K562 (cell line): ENCODE measurements at regions not wholly inside any gene's neighbourhood (a gene's known extent, or its start where the extent isn't known, plus 50 kb on each side); places are given as distances from the start of the nearest gene placed in this dataset.

Source experiments
- ATAC-seq: fragments of 200-7000 bp; cut with Tn5 transposase; 3 replicates; pipeline ENCODE4 v1.9.1; 2020; ENCODE audit warnings: moderate library complexity
- BruUV-seq: library from RNA; stranded (reverse); fragments of 400-500 nt; replicated peaks from 2 replicates; lab custom pipeline; 2021; lab: Mats Ljungman, UMichigan
- CTCF ChIA-PET: fragments of 300-600 bp; formaldehyde crosslinking; extraction: SDS; loops from one replicate; lab custom pipeline; 2021; ENCODE audit warnings: low intra/inter-chr PET ratio; lab: Yijun Ruan, JAX
- POLR2A ChIA-PET: fragments of 300-600, 350-650 bp; sonication (Branson Sonifier 250); formaldehyde crosslinking; extraction: SDS; loops from one replicate; lab custom pipeline; 2021; ENCODE audit warnings: antibody characterized with exemption, inconsistent platforms; lab: Yijun Ruan, JAX
- DNase-seq, 4 experiments: peaks; one replicate each; pipeline versions ENCODE4 v3.0.0 to v3.0.0-alpha.2; 2011 to 2018; ENCODE audit warnings: low spot score in 3 of 4, mixed read lengths in 3 of 4; ENCODE audit errors: extremely low read depth in 1 of 4
- FAIRE-seq: peaks from 2 replicates; lab custom pipeline; 2011; peaks lifted over from hg19 to GRCh38; lab: Jason Lieb, UNC
- H2AFZ ChIP-seq: 2 replicates; pipeline ENCODE4 v1.6.0; 2011; ENCODE audit warnings: low read depth, low read length, control low read depth, inconsistent platforms
- H3K27ac ChIP-seq: fragments of 200-600 bp; 3 replicates; pipeline ENCODE4 v1.8.0; 2011; ENCODE audit warnings: low read depth, mild to moderate bottlenecking, control low read depth, inconsistent platforms, low read length, moderate library complexity, mixed read lengths; ENCODE audit errors: extremely low read depth
- H3K27me3 ChIP-seq, 2 experiments: fragments of 300-600 bp in 1 of 2; 2 replicates in 1 of 2; 3 replicates in 1 of 2; pipeline versions ENCODE4 v1.6.0 to v1.8.0; 2011; ENCODE audit warnings: inconsistent platforms in 2 of 2, low read length in 2 of 2, mild to moderate bottlenecking in 1 of 2, mixed read lengths in 1 of 2, moderate library complexity in 1 of 2; ENCODE audit not compliant: control insufficient read depth in 2 of 2, insufficient read depth in 2 of 2
- H3K36me3 ChIP-seq: fragments of 300-600 bp; 3 replicates; pipeline ENCODE4 v1.8.0; 2011; ENCODE audit warnings: mild to moderate bottlenecking, low read length, inconsistent platforms; ENCODE audit not compliant: control insufficient read depth, insufficient read depth
- H3K4me1 ChIP-seq, 2 experiments: fragments of 200-600 bp in 1 of 2; replicated peaks in 1 of 2; 2 replicates in 1 of 2; 3 replicates in 1 of 2; pipeline versions ENCODE4 v1.5.1 to v1.8.0; 2011; ENCODE audit warnings: inconsistent platforms in 2 of 2, low read length in 2 of 2, mild to moderate bottlenecking in 1 of 2, mixed read lengths in 1 of 2, moderate library complexity in 1 of 2; ENCODE audit not compliant: control insufficient read depth in 2 of 2, insufficient read depth in 2 of 2
- H3K4me2 ChIP-seq: 2 replicates; pipeline ENCODE4 v1.6.1; 2011; ENCODE audit warnings: low read length, control low read depth, inconsistent platforms, mixed read lengths; ENCODE audit not compliant: insufficient read depth
- H3K4me3 ChIP-seq: fragments of 200-600 bp; sonication (generic), shearing (Covaris generic); 2 replicates; pipeline ENCODE4 v1.5.1; 2016; ENCODE audit warnings: control low read depth, inconsistent platforms
- H3K79me2 ChIP-seq: fragments of 200-600 bp; 3 replicates; pipeline ENCODE4 v1.8.0; 2011; ENCODE audit warnings: low read length, inconsistent platforms; ENCODE audit not compliant: control insufficient read depth, insufficient read depth
- H3K9ac ChIP-seq, 2 experiments: 2 replicates each; pipeline versions ENCODE4 v1.6.0 to v1.6.1; 2011; ENCODE audit warnings: low read depth in 2 of 2, low read length in 2 of 2, control low read depth in 1 of 2, inconsistent platforms in 1 of 2, mild to moderate bottlenecking in 1 of 2, mixed read lengths in 1 of 2; ENCODE audit not compliant: insufficient read depth in 1 of 2
- H3K9me1 ChIP-seq: one replicate; pipeline ENCODE4 v1.6.0; 2011; ENCODE audit warnings: inconsistent platforms, mild to moderate bottlenecking, low read length, moderate library complexity; ENCODE audit not compliant: control insufficient read depth, insufficient read depth
- H3K9me3 ChIP-seq: replicated peaks from 2 replicates; pipeline ENCODE4 v1.5.1; 2011; ENCODE audit warnings: low read depth, low read length, inconsistent platforms; ENCODE audit not compliant: control insufficient read depth, insufficient read depth
- H4K20me1 ChIP-seq: replicated peaks from 2 replicates; pipeline ENCODE4 v1.6.1; 2011; ENCODE audit warnings: low read length, inconsistent platforms, mixed read lengths; ENCODE audit not compliant: control insufficient read depth, insufficient read depth
- DEAF1 ChIP-seq: fragments of 450-650 bp; formaldehyde crosslinking; IDR thresholded peaks from 2 replicates; pipeline ENCODE4 v1.4.0; 2020; ENCODE audit warnings: mild to moderate bottlenecking, moderate library complexity
- HCFC1 ChIP-seq: IDR thresholded peaks from 2 replicates; pipeline ENCODE4 v1.6.1; 2012; ENCODE audit warnings: low read depth, low read length, improper control_type of control experiment
- HSF4 ChIP-seq: fragments of 250-450 bp; sonication (Bioruptor Pico); IDR thresholded peaks from 2 replicates; pipeline ENCODE4 v2.1.2; 2022; ENCODE audit warnings: mild to moderate bottlenecking, moderate library complexity, borderline replicate concordance
- KLF13 ChIP-seq: fragments of 450-650 bp; IDR thresholded peaks from 2 replicates; pipeline ENCODE4 v1.6.1; 2016; ENCODE audit warnings: missing genetic modification characterization, low read depth, mild to moderate bottlenecking, missing compliant biosample characterization, moderate library complexity, borderline replicate concordance
- NR2F6 ChIP-seq: fragments of 450-650 bp; formaldehyde crosslinking; IDR thresholded peaks from 2 replicates; pipeline ENCODE4 v1.4.0; 2020; ENCODE audit warnings: mild to moderate bottlenecking
- PHB2 ChIP-seq: fragments of 450-650 bp; IDR thresholded peaks from 2 replicates; pipeline ENCODE4 v1.6.1; 2017; ENCODE audit warnings: low read depth
- PHF8 ChIP-seq: fragments of 200-600 bp; sonication (generic); IDR thresholded peaks from 2 replicates; pipeline ENCODE4 v1.6.1; 2012; ENCODE audit warnings: mixed run types, mild to moderate bottlenecking, inconsistent platforms, low read length, moderate library complexity, borderline replicate concordance
- SMARCA4 ChIP-seq: fragments of 450-650 bp; IDR thresholded peaks from 2 replicates; pipeline ENCODE4 v1.6.1; 2016
- USF2 ChIP-seq: sonication (generic); formaldehyde crosslinking; IDR thresholded peaks from 2 replicates; pipeline ENCODE4 v1.5.0; 2020; ENCODE audit warnings: missing genetic modification reagents
- ZBTB34 ChIP-seq: fragments of 250-450 bp; sonication (Bioruptor Pico); IDR thresholded peaks from 2 replicates; pipeline ENCODE4 v1.8.0; 2021; ENCODE audit warnings: mild to moderate bottlenecking, moderate library complexity
- ZNF316 ChIP-seq: fragments of 450-650 bp; IDR thresholded peaks from 2 replicates; pipeline ENCODE4 v1.6.1; 2016
- ZNF347 ChIP-seq: fragments of 450-650 bp; formaldehyde crosslinking; IDR thresholded peaks from 2 replicates; pipeline ENCODE4 v1.4.0; 2020; ENCODE audit warnings: low read depth, mild to moderate bottlenecking, moderate library complexity
- ZNF445 ChIP-seq: fragments of 250-450 bp; sonication (Bioruptor Pico); IDR thresholded peaks from 2 replicates; pipeline ENCODE4 v1.4.0; 2020; ENCODE audit warnings: low read depth, mild to moderate bottlenecking, moderate library complexity
- ZNF589 ChIP-seq: fragments of 200-800 bp; sonication (Bioruptor generic); IDR thresholded peaks from 2 replicates; pipeline ENCODE4 v1.6.1; 2016; ENCODE audit warnings: low read depth, missing genetic modification characterization, missing compliant biosample characterization
- WGBS: fragments of 100-300 bp; shearing (Covaris generic); methylation state at CpG from one replicate; pipeline ENCODE4 v1.1.6; 2016; ENCODE audit warnings: low coverage, mixed read lengths; ENCODE audit not compliant: insufficient coverage; ENCODE audit errors: missing lambda C conversion rate; 5-methylcytosine and 5-hydroxymethylcytosine counted together
- in situ Hi-C: fragments of 300-500 bp; cut with MboI; formaldehyde crosslinking; loops from 4 replicates; pipeline ENCODE4 v1.15.0; 2018; ENCODE audit warnings: inconsistent platforms, mixed read lengths
- intact Hi-C: fragments of 100-400 bp; cut with micrococcal nuclease; formaldehyde crosslinking; loops from 2 replicates; pipeline ENCODE4 v1.14.2; 2022

GRCh38 chr3:171933441-171933840, 90.3 kb downstream of the TMEM212 start:
- Histone ChIP-seq H3K4me2 (no peak overlapping the region), H3K27me3 (no peaks in the 10 kb centered on the region), H3K4me3 (no peak overlapping the region), H2AFZ (no peak overlapping the region), H3K79me2 (no peaks in the 10 kb centered on the region), H3K4me1 (peaks cover 6 to 13% of the 10 kb centered on the region in 2 experiments; a peak in 4 of 5 replicates), H3K27ac (no peak overlapping the region), H3K9me1 (no peaks in the 10 kb centered on the region), H3K36me3 (no peaks in the 10 kb centered on the region), H3K9ac (no peak overlapping the region), H3K9me3 (no peaks in the 10 kb centered on the region), H4K20me1 (no peaks in the 10 kb centered on the region)
- DNase-seq, result no peak
- POLR2A ChIA-PET, result no interaction called here
- no TSS peak for BruUV-seq
- 27% methylated on average over 1 of the region's 1 CpG for WGBS
- CTCF ChIA-PET, result no interaction called here
- TF ChIP-seq ZNF347 (no peak), ZBTB34 (CRISPR knock-in tag) (no peak), PHF8 (no peak), PHB2 (no peak), ZNF316 (no peak), ZNF445 (CRISPR knock-in tag) (no peak), DEAF1 (CRISPR knock-in tag) (no peak), HCFC1 (no peak), USF2 (CRISPR knock-in tag) (no peak), KLF13 (no peak), ZNF589 (CRISPR knock-in tag) (no peak), NR2F6 (CRISPR knock-in tag) (no peak), HSF4 (CRISPR knock-in tag) (no peak), SMARCA4 (no peak)
- FAIRE-seq, result no peak
- intact Hi-C loops (no loop called here), in situ Hi-C loops (no loop called here)
- no peak for ATAC-seq
